ENCODE measurements at regions not wholly inside any gene's neighbourhood (a gene's known extent, or its start where the extent isn't known, plus 50 kb on each side); places are given as distances from the start of the nearest gene placed in this dataset.

DNA sequence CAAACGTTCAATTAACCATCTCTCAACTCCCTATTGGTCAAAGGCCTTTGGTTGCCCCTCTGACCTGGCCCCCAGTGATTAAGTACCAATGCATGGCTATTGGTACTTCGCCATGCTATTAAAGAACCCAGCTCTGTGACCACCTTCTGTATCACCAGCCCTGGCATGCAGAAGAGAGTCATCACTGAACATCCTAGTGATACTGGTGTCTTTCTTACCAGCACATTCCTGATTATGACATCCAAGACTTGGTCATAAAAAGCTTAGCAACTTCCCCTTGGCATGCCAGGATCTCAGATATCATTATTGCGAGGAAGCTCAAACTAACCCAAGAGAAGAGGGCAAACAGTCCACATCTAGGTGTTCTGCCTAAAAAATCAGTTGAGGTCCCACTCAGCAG, 122.3 kb upstream of the OTUD4 start:
- H3K4me2 ChIP-seq (ENCODE audit: low read length): no peak overlapping the region
- H3K4me3 ChIP-seq (ENCODE audit: low read depth, low read length): no peak overlapping the region
- no peak overlapping the region for H2AFZ ChIP-seq
- no peaks in the 10 kb centered on the region for H3K4me1 ChIP-seq
- H3K79me2 ChIP-seq: no peaks in the 10 kb centered on the region
- no peaks in the 10 kb centered on the region for H3K36me3 ChIP-seq (ENCODE audit: control insufficient read depth, insufficient read depth, low read length)
- TF ChIP-seq, protein P1, sequence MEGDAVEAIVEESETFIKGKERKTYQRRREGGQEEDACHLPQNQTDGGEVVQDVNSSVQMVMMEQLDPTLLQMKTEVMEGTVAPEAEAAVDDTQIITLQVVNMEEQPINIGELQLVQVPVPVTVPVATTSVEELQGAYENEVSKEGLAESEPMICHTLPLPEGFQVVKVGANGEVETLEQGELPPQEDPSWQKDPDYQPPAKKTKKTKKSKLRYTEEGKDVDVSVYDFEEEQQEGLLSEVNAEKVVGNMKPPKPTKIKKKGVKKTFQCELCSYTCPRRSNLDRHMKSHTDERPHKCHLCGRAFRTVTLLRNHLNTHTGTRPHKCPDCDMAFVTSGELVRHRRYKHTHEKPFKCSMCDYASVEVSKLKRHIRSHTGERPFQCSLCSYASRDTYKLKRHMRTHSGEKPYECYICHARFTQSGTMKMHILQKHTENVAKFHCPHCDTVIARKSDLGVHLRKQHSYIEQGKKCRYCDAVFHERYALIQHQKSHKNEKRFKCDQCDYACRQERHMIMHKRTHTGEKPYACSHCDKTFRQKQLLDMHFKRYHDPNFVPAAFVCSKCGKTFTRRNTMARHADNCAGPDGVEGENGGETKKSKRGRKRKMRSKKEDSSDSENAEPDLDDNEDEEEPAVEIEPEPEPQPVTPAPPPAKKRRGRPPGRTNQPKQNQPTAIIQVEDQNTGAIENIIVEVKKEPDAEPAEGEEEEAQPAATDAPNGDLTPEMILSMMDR (IDR thresholded peaks at IDR 0.05): no peak
- no peaks in the 10 kb centered on the region for H3K27me3 ChIP-seq (ENCODE audit: control insufficient read depth, insufficient read depth, low read length)
- H3K9ac ChIP-seq: no peak overlapping the region
- H3K9me3 ChIP-seq (ENCODE audit: control insufficient read depth, low read length): no peaks in the 10 kb centered on the region
- no peak overlapping the region for H3K27ac ChIP-seq

DNA sequence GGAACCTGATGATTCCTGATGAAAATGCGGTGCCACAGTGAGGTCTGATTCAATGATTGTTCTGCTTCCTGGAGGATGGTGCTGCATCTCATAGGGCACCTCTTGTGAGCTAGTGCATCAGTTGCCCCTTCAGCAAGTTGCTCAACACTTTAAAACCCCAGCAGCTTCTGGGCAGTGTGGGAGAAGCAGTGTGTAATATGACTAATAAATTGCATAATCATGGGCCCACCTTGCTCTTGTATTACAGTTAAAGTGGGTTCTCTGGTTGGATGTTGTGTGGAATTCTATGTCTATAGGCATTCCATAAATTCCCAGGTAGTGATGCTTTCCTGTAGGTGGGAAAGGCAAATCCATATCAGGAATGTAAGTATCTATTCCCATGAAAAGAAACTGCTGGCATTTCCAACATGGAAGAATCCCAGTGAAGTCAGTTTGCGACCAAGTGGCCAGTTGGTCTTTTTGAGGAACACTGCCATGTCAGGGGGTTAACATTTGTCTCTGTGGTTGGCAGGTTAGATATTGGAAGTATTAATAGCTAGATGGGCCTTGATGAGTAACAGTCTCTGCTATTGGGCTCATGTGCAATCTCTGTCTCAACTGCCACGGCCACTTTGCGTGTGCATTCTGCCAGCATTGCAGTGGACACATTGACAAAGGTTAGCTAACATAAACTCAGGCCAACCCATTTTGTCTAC, 121.1 kb upstream of the OTUD4 start:
- Histone ChIP-seq H3K4me3 (ENCODE audit: low read depth, low read length) (no peak overlapping the region), H3K9ac (no peak overlapping the region), H3K79me2 (no peaks in the 10 kb centered on the region), H3K36me3 (ENCODE audit: control insufficient read depth, insufficient read depth, low read length) (no peaks in the 10 kb centered on the region), H2AFZ (no peak overlapping the region), H3K9me3 (ENCODE audit: control insufficient read depth, low read length) (no peaks in the 10 kb centered on the region), H3K4me2 (ENCODE audit: low read length) (no peak overlapping the region), H3K4me1 (no peaks in the 10 kb centered on the region), H3K27ac (no peak overlapping the region), H3K27me3 (ENCODE audit: control insufficient read depth, insufficient read depth, low read length) (no peaks in the 10 kb centered on the region)
- TF ChIP-seq, protein P1 (IDR thresholded peaks at IDR 0.05): no peak

DNA sequence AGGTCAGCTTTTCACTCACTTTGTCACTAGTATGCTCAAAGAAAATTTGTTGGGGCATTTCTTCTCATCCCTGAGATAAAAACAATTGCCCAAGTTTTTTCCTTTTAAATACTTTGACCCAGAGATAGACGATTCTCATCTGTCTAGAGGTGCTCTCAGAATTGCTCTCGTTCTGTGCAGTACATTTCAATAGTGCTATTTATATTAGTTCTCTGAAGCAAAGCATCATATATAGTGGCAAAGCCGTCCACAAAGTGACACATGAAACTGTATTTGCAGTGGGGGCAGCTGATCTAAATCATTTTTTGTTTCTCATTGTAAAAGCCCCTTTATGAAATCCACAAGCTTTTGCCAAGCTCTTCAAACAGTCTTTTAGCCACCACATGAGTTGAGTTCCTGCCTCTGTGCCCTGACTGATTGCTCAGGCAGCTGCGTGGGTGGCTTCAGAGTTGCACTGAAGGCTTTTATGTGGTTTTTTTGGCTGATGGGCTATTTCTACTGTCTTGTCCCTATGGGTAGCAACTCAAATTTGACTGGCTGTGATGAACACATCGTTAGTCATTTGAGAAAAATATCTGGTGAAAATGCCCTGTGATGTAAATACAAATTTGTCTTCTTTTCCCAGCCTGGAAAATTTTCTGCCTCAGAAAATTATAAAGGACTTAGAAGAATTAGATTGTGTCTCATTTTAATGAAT, 119.1 kb upstream of the OTUD4 start:
- no peaks in the 10 kb centered on the region for H3K27me3 ChIP-seq (ENCODE audit: control insufficient read depth, insufficient read depth, low read length)
- no peaks in the 10 kb centered on the region for H3K4me1 ChIP-seq
- no peak overlapping the region for H2AFZ ChIP-seq
- no peak overlapping the region for H3K4me3 ChIP-seq (ENCODE audit: low read depth, low read length)
- TF ChIP-seq, protein P1 (IDR thresholded peaks at IDR 0.05): no peak
- H3K4me2 ChIP-seq (ENCODE audit: low read length): no peak overlapping the region
- no peaks in the 10 kb centered on the region for H3K36me3 ChIP-seq (ENCODE audit: control insufficient read depth, insufficient read depth, low read length)
- H3K9me3 ChIP-seq (ENCODE audit: control insufficient read depth, low read length): no peaks in the 10 kb centered on the region
- H3K79me2 ChIP-seq: no peaks in the 10 kb centered on the region
- no peak overlapping the region for H3K9ac ChIP-seq
- no peak overlapping the region for H3K27ac ChIP-seq

DNA sequence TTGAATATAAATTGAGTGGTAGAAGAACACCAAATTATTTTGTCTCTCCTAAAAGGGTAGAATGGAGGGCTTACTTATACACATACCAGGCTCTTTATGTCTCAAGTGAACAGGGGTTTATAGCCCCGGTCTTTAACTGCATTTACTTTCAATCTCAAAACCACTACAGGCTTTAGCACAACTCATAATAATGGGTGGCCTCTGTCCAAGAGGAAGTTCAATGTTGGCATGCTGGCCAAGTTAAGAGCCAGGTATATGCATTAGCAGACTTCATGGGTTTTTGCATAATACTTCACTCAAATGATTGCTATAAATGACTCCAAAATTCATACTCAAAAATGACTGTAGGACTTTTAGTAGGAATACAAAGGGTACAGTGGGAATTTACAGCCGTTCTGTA, 118.5 kb upstream of the OTUD4 start:
- Histone ChIP-seq H3K79me2 (no peaks in the 10 kb centered on the region), H3K4me1 (no peaks in the 10 kb centered on the region), H3K4me2 (ENCODE audit: low read length) (no peak overlapping the region), H3K27ac (no peak overlapping the region), H3K36me3 (ENCODE audit: control insufficient read depth, insufficient read depth, low read length) (no peaks in the 10 kb centered on the region), H3K27me3 (ENCODE audit: control insufficient read depth, insufficient read depth, low read length) (no peaks in the 10 kb centered on the region), H3K9ac (no peak overlapping the region), H3K4me3 (ENCODE audit: low read depth, low read length) (no peak overlapping the region), H2AFZ (no peak overlapping the region), H3K9me3 (ENCODE audit: control insufficient read depth, low read length) (no peaks in the 10 kb centered on the region)
- TF ChIP-seq, protein P1 (IDR thresholded peaks at IDR 0.05): no peak

DNA sequence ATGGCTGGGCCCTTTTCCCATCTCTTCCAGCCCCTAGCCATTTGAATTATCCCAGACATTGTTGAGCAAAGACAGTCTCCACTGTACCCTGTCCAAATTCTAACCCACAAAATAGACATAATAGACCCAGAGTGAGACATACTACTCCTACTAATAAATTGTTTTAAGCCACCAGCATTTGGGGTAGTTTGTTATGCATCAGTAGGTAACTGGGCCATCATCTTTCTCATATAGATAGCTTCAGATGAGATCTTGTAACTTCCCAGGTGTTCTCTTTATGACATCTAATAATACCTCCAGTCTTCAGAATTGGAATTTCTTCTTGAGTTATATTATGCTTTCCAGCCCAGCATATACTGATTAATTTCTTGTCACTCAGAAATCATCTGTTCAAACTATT, 117.2 kb upstream of the OTUD4 start:
- H3K9ac ChIP-seq: no peak overlapping the region

More for the DNA sequence above, 117.2 kb upstream of the OTUD4 start:
- H3K4me3 ChIP-seq (ENCODE audit: low read depth, low read length): no peak overlapping the region
- no peaks in the 10 kb centered on the region for H3K27me3 ChIP-seq (ENCODE audit: control insufficient read depth, insufficient read depth, low read length)
- no peaks in the 10 kb centered on the region for H3K36me3 ChIP-seq (ENCODE audit: control insufficient read depth, insufficient read depth, low read length)
- no peaks in the 10 kb centered on the region for H3K4me1 ChIP-seq
- no peaks in the 10 kb centered on the region for H3K79me2 ChIP-seq
- H3K27ac ChIP-seq: no peak overlapping the region
- H3K9me3 ChIP-seq (ENCODE audit: control insufficient read depth, low read length): no peaks in the 10 kb centered on the region
- no peak overlapping the region for H3K4me2 ChIP-seq (ENCODE audit: low read length)
- no peak overlapping the region for H2AFZ ChIP-seq
- TF ChIP-seq, protein P1 (IDR thresholded peaks at IDR 0.05): no peak
